ENCODE measurements at regions not wholly inside any gene's neighbourhood (a gene's known extent, or its start where the extent isn't known, plus 50 kb on each side); places are given as distances from the start of the nearest gene placed in this dataset.

GRCh38 chr4:174170906-174171305 lies 112.6 kb downstream of the FBXO8 start:
- TF ChIP-seq CEBPB (IDR thresholded peaks at IDR 0.05; ENCODE audit: low read depth) = no peak
- TF ChIP-seq POLR2A (IDR thresholded peaks at IDR 0.05; ENCODE audit: borderline replicate concordance, extremely low read depth, insufficient read depth, insufficient read length) = no peak
- no peak for TF ChIP-seq CTCF (IDR thresholded peaks at IDR 0.05 in 2 of 3, conservative IDR thresholded peaks at IDR 0.05 in 1 of 3; ENCODE audit: borderline replicate concordance in 1 of 3, insufficient read depth in 1 of 3, low read depth in 2 of 3, low read length in 2 of 3)
- TF ChIP-seq EZH2 (IDR thresholded peaks at IDR 0.05) = no peak
- TF ChIP-seq POLR2AphosphoS5 (IDR thresholded peaks at IDR 0.05; ENCODE audit: low read depth, low read length) = no peak
- TF ChIP-seq MAX (IDR thresholded peaks at IDR 0.05) = no peak
- no peak for TF ChIP-seq ELF1 (IDR thresholded peaks at IDR 0.05; ENCODE audit: borderline replicate concordance, low read depth)
- no peak for TF ChIP-seq JUND (IDR thresholded peaks at IDR 0.05)
